Stimulated activated CD8-positive, alpha-beta memory T cell treated with anti-CD3 and anti-CD28 coated beads, Interleukin-15, amount 100 ng/mL, for 48 hours (primary cell): ENCODE measurements at regions not wholly inside any gene's neighbourhood (a gene's known extent, or its start where the extent isn't known, plus 50 kb on each side); places are given as distances from the start of the nearest gene placed in this dataset.
"Not testable (repeated sequence)": the region's sequence is repeated elsewhere in the genome, so short reads cannot be mapped to it uniquely, and the experiment has no call there.

Experiments
- DNase-seq, 2 donors: peaks; one replicate each; pipeline ENCODE4 v3.0.0-alpha.2; 2020; ENCODE audit warnings: low read depth in 2 of 2

DNA sequence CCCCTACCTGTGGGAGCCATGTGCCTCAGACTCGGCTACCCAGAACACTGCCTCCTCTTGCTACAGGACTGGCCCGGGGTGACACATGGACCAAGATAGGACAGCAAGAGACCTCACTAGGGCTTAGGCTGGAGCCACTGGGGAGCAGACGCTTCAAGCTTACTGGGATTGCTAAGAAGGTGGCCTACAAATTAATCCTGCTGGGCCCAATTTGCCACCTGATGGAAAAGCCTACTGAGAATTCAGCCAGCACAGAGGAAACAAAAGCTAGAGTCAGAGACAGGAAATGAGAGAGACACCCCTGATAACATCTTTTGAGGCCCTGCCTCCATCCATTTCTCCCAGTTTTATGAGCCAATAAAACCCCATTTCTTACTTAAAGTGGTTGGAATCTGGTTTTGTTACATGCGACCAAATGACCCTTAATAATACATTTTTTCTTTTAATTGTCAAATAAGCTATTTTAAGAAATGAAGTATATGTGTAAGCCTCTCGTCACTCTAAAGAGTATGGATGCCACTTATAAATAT is 282.1 kb downstream of the CXCL12 start:
- DNase-seq = no peak

DNA sequence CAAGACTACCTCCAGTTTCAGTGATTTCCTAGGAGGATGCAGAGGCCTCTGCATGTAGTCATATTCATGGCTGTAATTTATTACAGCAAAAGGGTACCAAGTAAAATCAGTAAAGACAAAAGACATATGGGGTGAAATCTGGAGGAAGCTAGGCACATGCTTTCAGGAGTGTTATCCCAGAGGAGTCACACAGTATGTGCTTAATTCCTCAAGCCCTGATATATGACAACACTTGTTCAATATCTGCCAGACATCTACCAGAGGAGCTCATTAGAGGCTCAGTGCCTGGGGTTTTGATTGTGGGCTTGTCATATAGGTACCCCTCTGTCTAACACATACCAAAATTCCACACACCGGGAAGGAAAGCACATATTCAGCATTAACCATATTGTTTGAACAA is 283.8 kb downstream of the CXCL12 start:
- DNase-seq = no peak

DNA sequence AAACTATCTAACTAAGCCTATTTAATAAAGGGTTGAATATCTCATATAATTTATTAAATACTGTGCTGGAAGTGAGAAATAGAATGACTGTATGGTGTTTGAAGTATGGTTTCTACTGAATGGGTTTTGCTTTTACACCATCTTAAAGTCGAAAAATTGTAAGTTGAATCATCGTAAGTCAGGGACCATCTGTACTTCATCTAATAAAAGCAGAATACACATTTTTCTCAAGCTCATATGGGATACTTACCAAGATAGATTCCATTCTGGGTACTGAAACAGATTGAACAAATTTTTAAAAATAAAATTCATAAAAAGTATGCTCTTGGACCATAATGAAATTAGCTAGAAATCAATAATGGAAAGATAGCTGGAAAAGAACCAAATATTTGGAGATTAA is 285.4 kb downstream of the CXCL12 start:
- no peak for DNase-seq

DNA sequence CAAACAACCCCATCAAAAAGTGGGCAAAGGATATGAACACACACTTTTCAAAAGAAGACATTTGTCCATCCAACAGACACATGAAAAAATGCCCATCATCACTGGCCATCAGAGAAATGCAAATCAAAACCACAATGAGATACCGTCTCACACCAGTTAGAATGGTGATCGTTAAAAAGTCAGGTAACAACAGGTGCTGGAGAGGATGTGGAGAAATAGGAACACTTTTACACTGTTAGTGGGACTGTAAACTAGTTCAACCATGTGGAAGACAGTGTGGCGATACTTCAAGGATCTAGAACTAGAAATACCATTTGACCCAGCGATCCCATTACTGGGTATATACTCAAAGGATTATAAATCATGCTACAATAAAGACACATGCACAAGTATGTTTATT is 288.7 kb downstream of the CXCL12 start:
- not testable (repeated sequence) for DNase-seq

DNA sequence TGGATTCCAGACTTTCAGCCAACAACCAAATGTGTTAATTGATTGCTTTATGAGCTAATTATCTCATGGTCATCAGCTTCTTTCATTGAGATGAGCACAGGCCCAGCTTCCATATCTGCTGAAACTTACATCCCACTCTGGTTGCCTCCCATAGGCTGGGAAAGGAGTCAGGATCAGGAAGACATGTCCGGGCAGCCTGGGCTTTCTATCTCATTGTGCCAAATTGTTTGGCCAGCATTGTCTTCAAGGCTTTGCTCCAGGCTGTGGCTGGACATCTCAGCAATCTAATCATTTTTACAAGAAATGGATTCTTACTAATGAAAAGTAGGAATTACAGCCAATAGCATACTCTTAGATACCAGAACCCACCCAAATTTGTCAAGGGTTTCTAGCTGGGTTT is 295.2 kb downstream of the CXCL12 start:
- no peak for DNase-seq

DNA sequence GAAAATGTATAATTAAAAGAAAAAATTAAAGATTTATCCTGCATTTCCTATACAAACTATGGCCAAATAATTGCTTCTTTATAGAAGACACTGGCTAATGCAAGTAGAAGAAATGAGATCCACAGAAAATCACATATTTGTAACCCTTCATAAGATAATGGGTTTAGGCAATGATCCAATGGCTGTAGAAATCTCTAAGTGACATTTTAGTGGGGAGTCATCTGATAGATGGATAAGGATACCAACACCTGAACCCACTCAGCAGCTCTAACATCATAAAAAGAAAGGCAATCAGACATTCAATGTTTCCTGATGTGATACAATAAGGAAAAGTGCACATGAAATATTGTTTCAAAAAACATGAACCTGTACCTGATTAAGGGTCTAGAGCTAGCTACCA is 297.5 kb downstream of the CXCL12 start:
- no peak for DNase-seq

DNA sequence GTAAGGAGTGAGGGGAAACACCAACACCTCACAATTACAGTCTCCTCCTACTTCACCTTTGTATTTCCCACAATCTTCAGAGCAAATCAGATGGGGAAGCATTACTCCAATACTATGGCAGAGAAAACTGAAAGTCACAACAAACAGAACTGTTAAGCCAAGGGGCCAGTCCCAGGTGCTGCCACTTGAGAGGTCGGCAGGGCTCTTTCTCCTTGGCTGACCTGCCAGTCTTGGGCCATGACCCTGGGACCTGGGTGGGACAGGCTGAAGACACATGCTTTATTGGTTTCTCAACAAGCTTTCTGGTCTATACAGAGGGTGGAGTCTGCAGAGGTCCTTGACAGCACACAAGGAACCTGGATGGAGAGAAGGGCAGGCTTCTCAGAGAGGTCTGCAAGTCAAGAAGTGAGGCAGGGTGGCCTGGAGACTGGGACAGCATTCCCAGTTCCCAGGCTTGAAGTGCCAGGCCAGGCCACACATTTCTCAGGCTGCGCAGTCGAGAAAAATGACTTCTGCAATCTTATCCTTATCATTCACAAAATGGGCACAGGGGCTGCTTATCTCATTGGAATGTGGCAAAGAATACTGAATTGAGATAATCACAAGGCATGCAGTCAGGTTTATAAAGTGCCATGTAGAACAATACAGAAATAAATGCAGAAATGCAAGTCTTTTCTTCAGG is 301.0 kb downstream of the CXCL12 start:
- no peak for DNase-seq

DNA sequence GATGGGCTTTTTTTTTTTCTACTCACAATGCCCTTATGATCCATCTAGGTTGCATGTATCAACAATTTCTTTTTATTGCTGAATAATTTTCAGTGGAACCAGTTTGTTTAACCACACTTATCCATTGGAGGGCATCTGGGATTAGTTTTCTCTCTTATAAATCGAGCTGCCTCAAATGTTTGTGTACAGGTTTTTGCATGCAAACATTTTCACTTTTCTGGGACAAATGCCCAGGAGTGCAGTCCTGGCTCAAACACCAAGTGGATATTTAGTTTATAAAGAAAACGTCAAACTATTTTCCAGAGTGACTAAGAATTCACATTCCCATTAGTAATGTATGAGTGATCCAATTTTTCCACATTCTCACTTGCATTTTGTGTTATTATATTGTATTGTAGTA is 313.4 kb downstream of the CXCL12 start:
- no peak for DNase-seq

DNA sequence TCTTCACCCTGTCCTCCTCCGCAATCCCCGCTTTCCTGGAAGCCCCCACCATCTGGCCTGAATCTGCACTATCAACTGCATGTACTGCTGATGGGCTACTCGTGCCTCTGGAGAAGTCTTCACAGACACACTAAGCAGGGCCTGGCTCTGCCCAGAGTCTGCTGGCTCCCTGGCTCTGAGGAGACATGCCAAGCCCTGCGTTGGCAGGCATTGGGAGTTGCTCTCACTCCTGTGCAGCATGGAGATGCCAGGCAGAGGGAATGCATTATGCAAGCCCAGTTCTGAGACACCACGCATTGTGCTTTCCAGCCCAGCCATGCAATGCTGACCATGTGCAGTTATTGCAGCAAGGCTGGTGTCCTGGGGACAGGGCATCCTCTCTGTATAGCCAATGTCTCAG is 314.6 kb downstream of the CXCL12 start:
- no peak for DNase-seq

DNA sequence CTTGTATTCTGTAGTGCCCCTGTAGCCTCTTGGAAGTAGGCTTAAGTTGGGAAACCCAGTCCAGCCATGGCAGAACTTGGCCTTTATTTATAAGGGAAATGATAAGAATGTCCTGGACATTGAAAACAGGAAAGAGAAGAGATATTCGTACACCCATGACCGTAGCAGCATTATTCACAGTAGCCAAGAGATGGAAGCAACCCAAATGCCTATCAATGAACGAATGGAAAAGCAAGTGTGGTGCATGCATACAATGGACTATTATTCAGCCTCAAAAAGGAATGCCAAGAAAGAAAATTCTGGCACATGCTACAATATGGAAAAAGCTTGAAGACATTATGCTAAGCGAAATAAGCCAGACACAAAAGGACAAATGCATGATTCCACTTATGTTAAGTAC is 315.3 kb downstream of the CXCL12 start:
- no peak for DNase-seq

DNA sequence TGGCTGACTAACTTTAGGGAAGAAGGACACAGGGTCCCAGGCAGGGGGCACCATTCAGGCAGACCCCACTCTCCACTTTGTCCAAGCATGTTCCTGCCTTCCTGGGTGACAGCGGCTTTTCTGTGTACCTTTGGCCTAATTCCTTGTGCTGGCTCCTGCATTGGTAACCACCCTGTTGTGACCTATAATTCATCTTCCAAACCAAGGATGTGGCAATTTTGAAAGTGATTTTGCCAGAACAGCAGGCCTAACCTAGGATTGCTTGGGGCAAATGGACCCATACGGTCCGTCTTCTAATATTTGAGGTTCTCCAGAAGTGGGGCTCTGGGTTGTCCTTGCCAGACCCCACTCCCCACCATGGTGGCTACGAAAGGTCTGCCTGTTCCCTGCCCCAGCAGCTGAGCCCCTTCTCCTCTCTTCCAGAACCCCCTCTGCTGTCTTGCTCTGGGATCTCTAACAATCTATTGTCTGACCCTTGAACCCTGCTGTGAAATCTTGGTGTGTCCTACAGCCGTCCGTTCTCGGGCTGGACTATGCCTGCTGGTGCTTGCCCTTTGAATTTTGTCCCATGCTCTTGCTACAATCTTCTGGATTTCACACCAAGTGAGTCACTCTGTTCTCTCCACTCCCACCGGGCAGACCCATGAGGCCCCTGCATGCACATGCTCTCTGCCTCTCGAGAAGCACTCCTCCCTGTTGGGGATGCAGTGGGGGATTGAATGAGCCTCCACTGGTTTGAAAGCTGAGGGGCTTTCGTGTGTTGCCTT is 316.0 kb downstream of the CXCL12 start:
- DNase-seq = no peak

DNA sequence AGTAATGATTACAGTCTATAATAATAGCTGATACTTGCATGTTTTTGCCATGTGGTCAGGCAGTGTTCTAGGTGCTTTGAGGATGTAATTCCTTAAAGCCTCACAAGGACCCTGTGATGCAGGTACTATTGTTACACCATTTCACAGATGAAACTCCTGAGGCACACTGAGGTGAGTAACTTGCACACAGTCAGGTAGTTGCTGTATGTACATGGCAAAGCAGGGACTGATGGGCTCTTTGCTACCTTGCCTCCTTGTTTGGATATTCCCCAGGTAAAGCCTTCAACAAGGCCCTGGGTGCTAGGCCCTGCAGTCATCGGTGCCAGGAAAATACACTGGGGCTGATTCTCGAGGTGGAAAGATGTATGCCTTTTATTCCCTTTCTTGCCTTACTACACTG is 317.5 kb downstream of the CXCL12 start:
- DNase-seq = no peak

DNA sequence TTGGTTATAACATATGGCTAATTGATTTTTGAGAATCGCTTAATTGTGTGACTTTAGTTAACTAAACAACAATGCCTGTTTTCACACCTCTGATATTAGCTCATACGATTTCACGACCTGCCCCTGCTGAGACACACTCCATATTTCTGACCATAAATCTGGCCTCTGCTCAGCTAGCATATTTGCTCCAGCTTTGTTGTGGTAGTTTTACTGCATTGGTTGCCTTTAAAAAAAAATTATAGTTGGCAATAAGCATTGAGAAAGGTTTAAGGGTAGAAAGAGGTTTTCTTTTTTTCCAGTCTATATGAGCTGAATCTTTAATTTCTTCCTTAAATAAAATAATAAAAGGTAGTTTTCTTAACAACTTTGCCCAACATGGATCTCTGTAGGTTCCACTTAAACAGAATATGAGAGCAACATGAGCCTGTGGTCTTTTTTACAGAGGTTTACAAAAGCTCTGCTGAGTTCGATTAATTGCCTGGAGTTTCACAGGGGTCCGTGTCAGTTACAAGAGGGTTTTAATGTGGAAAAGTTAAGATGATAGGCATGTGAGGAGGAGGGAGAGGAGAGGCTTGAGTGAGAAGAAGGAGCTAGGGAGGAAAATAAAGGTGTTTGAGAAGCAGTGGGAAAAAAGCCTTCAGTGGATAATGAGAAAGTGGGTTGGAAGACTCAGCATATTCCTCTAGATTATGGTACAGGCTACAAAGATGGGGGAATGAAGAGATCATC is 318.2 kb downstream of the CXCL12 start:
- no peak for DNase-seq

DNA sequence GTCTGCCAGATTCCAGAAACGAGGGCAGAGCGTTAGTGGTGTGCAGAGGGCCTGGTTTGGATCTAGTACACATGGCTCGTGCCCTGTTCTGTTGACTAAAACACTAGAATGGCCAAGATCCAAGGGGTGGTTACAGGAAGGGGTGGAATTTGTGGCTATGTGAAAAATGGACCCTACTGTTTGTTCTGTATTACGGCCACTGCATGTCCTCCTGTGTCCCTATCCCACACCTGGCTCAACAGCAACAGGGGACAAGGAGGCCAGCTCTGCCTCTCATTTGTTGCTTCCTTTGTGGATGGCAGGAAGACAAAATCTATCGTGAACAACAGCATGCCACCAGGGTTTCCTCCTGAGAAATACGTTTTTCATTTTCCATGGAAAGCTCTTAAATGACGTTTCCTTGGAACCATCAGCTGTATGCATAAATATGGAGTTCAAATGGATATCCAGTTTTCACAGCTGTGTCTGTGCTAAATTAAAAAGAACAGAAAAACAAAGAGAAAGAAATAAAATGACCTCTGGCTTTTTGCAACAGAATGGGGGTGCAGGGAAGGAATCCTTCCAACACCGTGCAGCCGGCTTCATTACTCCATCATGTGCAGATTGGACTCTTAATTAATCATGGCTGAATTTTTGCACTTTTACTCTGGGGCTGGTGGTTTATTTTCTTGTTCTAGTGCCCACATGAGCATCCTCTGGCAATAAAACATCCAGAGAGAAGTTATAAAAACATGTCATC is 318.9 kb downstream of the CXCL12 start:
- DNase-seq = no peak

DNA sequence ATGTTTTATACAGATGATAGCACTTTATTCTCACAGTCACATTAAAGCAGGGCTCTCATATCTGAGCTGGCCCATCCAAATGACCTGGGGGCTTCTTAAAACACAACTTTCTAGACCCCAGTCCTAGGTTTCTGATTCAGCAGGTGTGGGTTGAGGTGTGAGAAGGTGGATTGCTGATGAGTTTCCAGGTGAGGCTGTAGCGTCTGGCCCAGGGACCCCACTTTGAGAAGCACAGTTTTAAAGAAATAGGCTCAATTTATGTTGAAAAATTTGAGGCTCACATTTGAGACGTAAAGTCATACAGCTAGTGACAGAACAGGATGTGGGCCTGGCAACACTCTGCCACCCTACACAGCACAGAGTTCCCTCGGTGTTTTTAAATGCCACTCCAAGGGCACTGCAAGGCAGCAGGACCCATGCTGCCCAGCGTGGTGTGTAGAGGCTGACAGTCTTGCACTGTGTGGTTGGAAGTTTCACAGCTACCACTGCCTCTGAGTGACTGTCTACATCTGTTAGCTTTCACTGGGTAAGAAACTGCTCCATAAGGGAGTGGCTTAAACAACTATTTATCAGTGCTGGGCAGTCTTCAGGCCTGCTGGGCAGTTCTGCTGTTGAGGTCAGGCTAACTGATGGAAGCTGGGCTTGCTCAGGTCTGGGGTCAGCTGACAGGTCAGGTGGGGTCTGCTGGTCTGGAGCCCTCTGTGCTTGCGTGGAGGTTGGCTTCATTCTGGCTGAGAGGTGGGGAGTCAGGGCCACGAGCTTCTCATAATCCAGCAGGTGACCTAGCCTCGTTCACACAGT is 319.7 kb downstream of the CXCL12 start:
- DNase-seq = no peak

DNA sequence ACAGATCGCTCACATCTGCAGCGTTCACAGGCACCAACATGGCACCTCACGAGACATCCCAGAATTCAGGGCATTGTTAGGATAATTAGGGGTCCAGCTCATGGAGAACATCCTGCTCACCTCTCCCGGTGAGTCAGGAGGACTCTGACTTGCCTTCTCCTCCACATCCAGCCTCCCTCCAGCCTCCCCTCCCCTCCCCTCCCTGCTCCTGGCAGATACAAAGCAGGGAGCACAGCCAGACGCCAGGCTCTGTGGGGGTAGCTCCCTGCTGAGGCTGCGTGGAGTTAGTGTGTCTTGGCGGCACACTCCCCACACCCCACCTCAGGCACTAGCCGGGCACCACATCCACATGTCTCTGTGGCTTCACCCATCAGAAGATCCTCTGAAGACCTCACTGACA is 320.6 kb downstream of the CXCL12 start:
- DNase-seq = no peak

DNA sequence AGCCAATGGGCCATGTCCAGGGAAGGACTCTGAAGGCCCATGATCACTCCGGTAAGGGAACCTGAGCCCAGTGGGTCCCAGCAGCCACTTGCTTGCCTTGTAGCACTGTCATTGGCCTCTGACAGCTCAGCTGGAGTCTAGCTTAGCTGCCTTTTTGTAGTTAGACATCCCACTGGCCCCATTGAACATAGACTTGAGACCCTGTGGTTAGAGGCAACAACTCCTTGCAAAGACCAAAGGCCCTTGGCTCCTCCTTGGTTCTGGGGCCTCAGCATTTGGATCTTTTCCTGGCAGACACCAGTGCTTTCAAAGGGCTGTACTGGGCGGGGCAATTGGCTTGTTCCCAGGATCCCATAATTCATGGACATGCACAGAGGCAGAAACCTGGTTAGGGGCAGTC is 321.2 kb downstream of the CXCL12 start:
- no peak for DNase-seq

DNA sequence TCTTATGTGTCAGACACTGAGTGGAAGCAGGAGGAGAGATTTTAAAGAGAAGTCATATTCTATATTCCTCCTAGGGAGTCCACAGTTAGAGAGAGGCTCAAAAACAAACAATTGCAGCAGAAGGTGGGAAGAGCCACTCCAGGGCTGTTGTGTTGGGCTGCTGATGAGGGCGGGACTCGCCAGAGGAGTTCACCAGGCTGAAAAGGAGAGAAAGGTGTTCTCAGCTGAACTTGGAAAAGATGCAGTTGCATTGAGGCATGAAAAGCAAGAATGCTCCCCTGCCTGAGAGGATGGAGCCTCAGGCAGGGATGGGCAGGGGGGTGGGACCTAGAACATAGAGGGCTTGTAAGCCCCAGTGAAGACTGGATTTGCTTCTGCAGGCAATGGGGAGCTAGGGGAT is 324.2 kb downstream of the CXCL12 start:
- DNase-seq = no peak

DNA sequence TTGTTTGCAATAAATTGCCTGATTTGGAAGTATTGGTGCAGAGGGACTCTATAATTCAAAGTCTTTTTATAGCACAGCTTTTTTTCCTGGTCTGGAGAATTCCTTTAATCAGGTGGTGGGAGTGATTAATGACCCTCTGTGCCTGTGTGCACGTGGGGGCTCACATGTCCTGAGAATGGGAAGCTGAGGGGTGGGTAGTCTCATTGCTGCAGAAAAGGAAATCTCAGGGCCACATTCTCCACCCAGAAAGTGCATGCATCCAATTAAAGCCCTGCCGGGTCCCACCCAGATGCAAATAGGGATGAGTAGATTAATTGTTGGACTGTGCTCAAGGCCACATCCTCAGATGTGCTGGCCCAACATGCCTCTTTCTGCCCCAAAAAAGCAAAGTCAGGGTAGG is 324.7 kb downstream of the CXCL12 start:
- no peak for DNase-seq

DNA sequence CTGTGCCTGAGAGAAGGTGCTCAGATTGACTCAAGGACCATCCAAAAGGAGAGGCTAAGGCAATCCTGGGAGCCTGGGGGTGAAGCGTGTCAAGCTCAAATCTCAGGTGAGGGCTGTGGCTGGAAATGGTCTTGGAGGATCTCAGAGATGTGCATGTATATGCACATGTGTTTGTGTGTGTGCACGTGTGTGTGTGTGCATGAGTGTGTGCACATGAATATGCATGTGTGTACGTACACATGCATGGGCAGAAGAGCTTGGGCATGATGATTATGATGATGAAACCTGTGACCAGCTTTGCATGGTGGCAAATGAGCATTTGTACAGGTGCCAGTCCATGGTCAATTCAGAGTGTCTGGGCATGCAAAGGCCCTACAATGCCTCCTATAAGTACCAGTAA is 326.6 kb downstream of the CXCL12 start:
- no peak for DNase-seq
